ENCODE measurements at regions not wholly inside any gene's neighbourhood (a gene's known extent, or its start where the extent isn't known, plus 50 kb on each side); places are given as distances from the start of the nearest gene placed in this dataset.
A peak's percentile ranks its signal among the peaks of the same experiment; 100 is the strongest.

DNA sequence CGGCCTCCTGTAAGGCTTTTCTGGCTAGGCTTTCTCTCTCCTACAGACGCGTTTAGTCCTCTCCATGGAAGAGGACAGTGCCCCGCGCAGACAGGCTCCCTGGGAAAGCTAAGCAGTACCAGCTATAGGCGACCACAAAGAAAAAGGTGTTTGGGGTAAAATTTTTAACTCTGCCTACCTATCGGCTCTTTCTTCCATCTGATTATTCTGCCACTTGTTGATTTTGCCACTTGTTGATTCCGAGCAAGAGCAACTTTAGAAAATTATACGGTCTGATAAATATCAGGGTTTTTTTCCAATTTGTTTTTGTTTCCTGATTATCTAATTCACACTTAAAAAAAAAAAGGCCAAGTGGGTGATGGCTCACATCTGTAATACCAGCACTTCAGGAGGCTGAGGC, 1600.5 kb upstream of the TENM3 start:
- H3K27me3 ChIP-seq (ENCODE audit: insufficient read depth, low read length, poor library complexity) = no peaks in the 10 kb centered on the region
- no peak overlapping the region for H2AK5ac ChIP-seq (ENCODE audit: low read length)
- H3K4me2 ChIP-seq (ENCODE audit: low read length) = no peak overlapping the region
- no peak overlapping the region for H2BK120ac ChIP-seq (ENCODE audit: low read depth, low read length)
- no peak for DNase-seq
- H3K9ac ChIP-seq (ENCODE audit: low read length) = no peak overlapping the region
- no peak overlapping the region for H3K56ac ChIP-seq (ENCODE audit: low read length)
- no peak overlapping the region for H2BK15ac ChIP-seq (replicated peaks; ENCODE audit: low read depth)
- no CpG with 5 or more reads among the region's 9 CpGs for WGBS (ENCODE audit: extremely low coverage, insufficient coverage, low lambda C conversion rate)
- no peaks in the 10 kb centered on the region for H3K4me1 ChIP-seq (ENCODE audit: control insufficient read depth, low read depth, low read length)
- no peak overlapping the region for H3K4me3 ChIP-seq (ENCODE audit: low read length)
- H4K5ac ChIP-seq (ENCODE audit: low read length) = no peak overlapping the region
- H3K27ac ChIP-seq (ENCODE audit: low read depth, low read length) = no peak overlapping the region
- no peaks in the 10 kb centered on the region for H3K36me3 ChIP-seq (ENCODE audit: control insufficient read depth, insufficient read depth, low read length)
- H4K8ac ChIP-seq (ENCODE audit: low read depth, low read length) = no peak overlapping the region
- no peaks in the 10 kb centered on the region for H3K79me2 ChIP-seq (ENCODE audit: control insufficient read depth, insufficient read depth, low read length)
- H3K23ac ChIP-seq (ENCODE audit: low read length) = no peak overlapping the region
- no peaks in the 10 kb centered on the region for H3K79me1 ChIP-seq (ENCODE audit: low read length)
- H3K4ac ChIP-seq (ENCODE audit: low read depth, low read length) = no peak overlapping the region
- H2BK5ac ChIP-seq (ENCODE audit: low read length) = no peak overlapping the region
- H3K18ac ChIP-seq (ENCODE audit: low read length) = no peak overlapping the region

DNA sequence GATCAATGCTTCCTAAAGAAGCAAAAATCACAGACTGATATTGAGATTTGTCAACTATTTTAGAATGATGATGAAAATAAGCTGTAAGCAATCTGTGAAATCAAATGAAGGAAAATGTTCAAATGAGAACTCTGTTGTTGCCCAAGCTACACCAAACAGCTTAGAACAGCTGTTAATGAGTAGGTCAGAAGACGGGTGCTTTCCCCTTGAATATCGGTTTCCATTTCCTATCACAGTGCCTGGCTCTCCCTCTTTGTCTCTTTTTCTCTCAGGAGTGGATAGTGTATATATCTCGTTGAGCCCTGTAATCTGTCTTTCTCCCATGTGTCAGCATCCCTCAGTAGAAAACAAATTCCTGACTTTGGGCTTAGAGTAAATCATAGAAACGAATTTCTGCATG, 1592.9 kb upstream of the TENM3 start:
- H3K79me1 ChIP-seq (ENCODE audit: low read length) = no peaks in the 10 kb centered on the region
- no peak overlapping the region for H3K23ac ChIP-seq (ENCODE audit: low read length)
- H3K4me1 ChIP-seq (ENCODE audit: control insufficient read depth, low read depth, low read length) = no peaks in the 10 kb centered on the region
- H3K4ac ChIP-seq (ENCODE audit: low read depth, low read length) = no peak overlapping the region
- H3K4me3 ChIP-seq (ENCODE audit: low read length) = no peak overlapping the region
- H3K27me3 ChIP-seq (ENCODE audit: insufficient read depth, low read length, poor library complexity) = no peaks in the 10 kb centered on the region
- H3K18ac ChIP-seq (ENCODE audit: low read length) = no peak overlapping the region
- no peak overlapping the region for H3K27ac ChIP-seq (ENCODE audit: low read depth, low read length)
- H2BK5ac ChIP-seq (ENCODE audit: low read length) = no peak overlapping the region
- H2BK120ac ChIP-seq (ENCODE audit: low read depth, low read length) = no peak overlapping the region
- no peak overlapping the region for H3K56ac ChIP-seq (ENCODE audit: low read length)
- no peak overlapping the region for H3K4me2 ChIP-seq (ENCODE audit: low read length)
- no peak for DNase-seq
- no peaks in the 10 kb centered on the region for H3K36me3 ChIP-seq (ENCODE audit: control insufficient read depth, insufficient read depth, low read length)
- H3K79me2 ChIP-seq (ENCODE audit: control insufficient read depth, insufficient read depth, low read length) = no peaks in the 10 kb centered on the region
- H4K5ac ChIP-seq (ENCODE audit: low read length) = no peak overlapping the region
- no peak overlapping the region for H2AK5ac ChIP-seq (ENCODE audit: low read length)
- no peak overlapping the region for H4K8ac ChIP-seq (ENCODE audit: low read depth, low read length)
- WGBS (ENCODE audit: extremely low coverage, insufficient coverage, low lambda C conversion rate) = no CpG with 5 or more reads among the region's 4 CpGs
- no peak overlapping the region for H2BK15ac ChIP-seq (replicated peaks; ENCODE audit: low read depth)
- H3K9ac ChIP-seq (ENCODE audit: low read length) = no peak overlapping the region

DNA sequence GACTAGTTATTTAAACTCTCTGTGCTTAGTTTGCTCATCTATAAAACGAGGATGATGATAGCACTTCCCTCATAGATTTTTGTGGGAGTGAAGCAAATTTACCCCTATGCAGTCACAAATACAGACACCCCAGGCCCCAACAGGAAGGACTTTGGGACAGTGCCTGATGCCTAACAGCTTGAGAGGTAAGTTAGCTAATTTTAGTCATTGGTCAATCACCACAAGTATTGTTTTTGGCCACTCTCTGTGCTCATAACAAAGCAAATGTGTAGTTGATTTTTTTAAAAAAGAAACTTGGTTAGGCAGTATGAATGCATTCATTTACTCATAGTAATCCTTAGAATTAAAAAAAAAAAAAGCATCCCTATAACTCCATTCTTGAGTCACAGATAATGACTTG, 1590.7 kb upstream of the TENM3 start:
- H3K4me1 ChIP-seq (ENCODE audit: control insufficient read depth, low read depth, low read length) = no peaks in the 10 kb centered on the region
- no CpG with 5 or more reads among the region's 1 CpG for WGBS (ENCODE audit: extremely low coverage, insufficient coverage, low lambda C conversion rate)
- no peak overlapping the region for H3K4ac ChIP-seq (ENCODE audit: low read depth, low read length)
- DNase-seq = no peak
- no peaks in the 10 kb centered on the region for H3K36me3 ChIP-seq (ENCODE audit: control insufficient read depth, insufficient read depth, low read length)
- H3K79me2 ChIP-seq (ENCODE audit: control insufficient read depth, insufficient read depth, low read length) = no peaks in the 10 kb centered on the region
- no peak overlapping the region for H3K27ac ChIP-seq (ENCODE audit: low read depth, low read length)
- no peak overlapping the region for H2BK120ac ChIP-seq (ENCODE audit: low read depth, low read length)
- no peaks in the 10 kb centered on the region for H3K79me1 ChIP-seq (ENCODE audit: low read length)
- no peaks in the 10 kb centered on the region for H3K27me3 ChIP-seq (ENCODE audit: insufficient read depth, low read length, poor library complexity)
- H2AK5ac ChIP-seq (ENCODE audit: low read length) = no peak overlapping the region
- H4K5ac ChIP-seq (ENCODE audit: low read length) = no peak overlapping the region
- H3K23ac ChIP-seq (ENCODE audit: low read length) = no peak overlapping the region
- no peak overlapping the region for H2BK5ac ChIP-seq (ENCODE audit: low read length)
- no peak overlapping the region for H3K56ac ChIP-seq (ENCODE audit: low read length)
- H3K9ac ChIP-seq (ENCODE audit: low read length) = no peak overlapping the region
- no peak overlapping the region for H4K8ac ChIP-seq (ENCODE audit: low read depth, low read length)
- H3K18ac ChIP-seq (ENCODE audit: low read length) = no peak overlapping the region
- H3K4me2 ChIP-seq (ENCODE audit: low read length) = no peak overlapping the region
- no peak overlapping the region for H3K4me3 ChIP-seq (ENCODE audit: low read length)
- no peak overlapping the region for H2BK15ac ChIP-seq (replicated peaks; ENCODE audit: low read depth)

DNA sequence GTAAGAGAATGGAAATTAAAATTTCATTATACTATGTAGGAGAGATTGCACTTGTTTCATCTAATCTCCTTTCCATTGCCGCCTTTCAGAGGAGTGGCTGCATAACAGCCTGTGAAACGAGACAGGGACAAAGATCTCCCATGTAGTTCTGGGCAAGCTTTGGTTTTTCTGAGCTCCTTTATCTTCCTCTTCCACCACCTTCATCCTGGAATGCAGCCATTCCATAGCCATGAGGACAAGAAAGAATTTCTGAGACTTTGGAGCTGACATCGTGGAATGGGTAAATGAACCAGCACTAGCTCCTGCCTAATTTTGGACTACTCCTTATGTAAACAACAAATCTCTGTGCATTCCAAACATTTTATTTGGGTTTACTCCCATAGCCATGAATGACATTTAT, 1587.3 kb upstream of the TENM3 start:
- Histone ChIP-seq H3K36me3 (ENCODE audit: control insufficient read depth, insufficient read depth, low read length) (no peaks in the 10 kb centered on the region), H3K23ac (ENCODE audit: low read length) (no peak overlapping the region), H3K9ac (ENCODE audit: low read length) (no peak overlapping the region), H4K5ac (ENCODE audit: low read length) (no peak overlapping the region), H3K79me1 (ENCODE audit: low read length) (no peaks in the 10 kb centered on the region), H2BK120ac (ENCODE audit: low read depth, low read length) (no peak overlapping the region), H3K4ac (ENCODE audit: low read depth, low read length) (no peak overlapping the region), H2BK15ac (replicated peaks; ENCODE audit: low read depth) (no peak overlapping the region), H3K18ac (ENCODE audit: low read length) (no peak overlapping the region), H3K4me2 (ENCODE audit: low read length) (no peak overlapping the region), H3K56ac (ENCODE audit: low read length) (no peak overlapping the region), H3K4me3 (ENCODE audit: low read length) (no peak overlapping the region), H4K8ac (ENCODE audit: low read depth, low read length) (no peak overlapping the region), H3K27me3 (ENCODE audit: insufficient read depth, low read length, poor library complexity) (no peaks in the 10 kb centered on the region), H2AK5ac (ENCODE audit: low read length) (no peak overlapping the region), H3K27ac (ENCODE audit: low read depth, low read length) (no peak overlapping the region), H3K4me1 (ENCODE audit: control insufficient read depth, low read depth, low read length) (no peaks in the 10 kb centered on the region), H2BK5ac (ENCODE audit: low read length) (no peak overlapping the region), H3K79me2 (ENCODE audit: control insufficient read depth, insufficient read depth, low read length) (no peaks in the 10 kb centered on the region)
- no CpG with 5 or more reads among the region's 3 CpGs for WGBS (ENCODE audit: extremely low coverage, insufficient coverage, low lambda C conversion rate)
- peak; percentile 46 for DNase-seq

DNA sequence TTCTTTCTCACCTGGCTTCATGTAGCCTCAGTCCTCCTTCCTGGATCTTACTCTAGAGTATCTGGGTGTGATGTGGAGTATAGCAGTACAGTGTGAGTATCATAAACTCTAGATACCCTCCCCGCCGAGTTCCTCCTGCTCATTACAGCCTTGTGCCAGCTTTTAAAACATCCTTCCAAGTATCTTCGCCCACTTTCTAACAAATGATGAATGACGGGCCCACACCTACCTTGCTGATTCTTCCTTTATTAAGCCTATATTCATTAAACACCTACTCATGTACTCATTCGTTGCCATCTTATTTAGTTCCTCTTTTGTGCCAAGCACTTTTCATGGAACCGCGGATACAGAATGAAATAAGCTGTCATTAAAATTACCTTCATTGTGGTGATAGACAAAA, 1585.3 kb upstream of the TENM3 start:
- H3K4me1 ChIP-seq (ENCODE audit: control insufficient read depth, low read depth, low read length) = no peaks in the 10 kb centered on the region
- H4K8ac ChIP-seq (ENCODE audit: low read depth, low read length) = no peak overlapping the region
- H3K4me3 ChIP-seq (ENCODE audit: low read length) = no peak overlapping the region
- H3K9ac ChIP-seq (ENCODE audit: low read length) = no peak overlapping the region
- no peak overlapping the region for H3K4me2 ChIP-seq (ENCODE audit: low read length)
- H3K4ac ChIP-seq (ENCODE audit: low read depth, low read length) = no peak overlapping the region
- no peak overlapping the region for H3K18ac ChIP-seq (ENCODE audit: low read length)
- no peak overlapping the region for H2BK120ac ChIP-seq (ENCODE audit: low read depth, low read length)
- H3K56ac ChIP-seq (ENCODE audit: low read length) = no peak overlapping the region
- H2BK5ac ChIP-seq (ENCODE audit: low read length) = no peak overlapping the region
- DNase-seq = no peak
- no peaks in the 10 kb centered on the region for H3K79me1 ChIP-seq (ENCODE audit: low read length)
- H3K27me3 ChIP-seq (ENCODE audit: insufficient read depth, low read length, poor library complexity) = no peaks in the 10 kb centered on the region
- H3K79me2 ChIP-seq (ENCODE audit: control insufficient read depth, insufficient read depth, low read length) = no peaks in the 10 kb centered on the region
- no peaks in the 10 kb centered on the region for H3K36me3 ChIP-seq (ENCODE audit: control insufficient read depth, insufficient read depth, low read length)
- no peak overlapping the region for H3K23ac ChIP-seq (ENCODE audit: low read length)
- H3K27ac ChIP-seq (ENCODE audit: low read depth, low read length) = no peak overlapping the region
- no CpG with 5 or more reads among the region's 7 CpGs for WGBS (ENCODE audit: extremely low coverage, insufficient coverage, low lambda C conversion rate)
- no peak overlapping the region for H2BK15ac ChIP-seq (replicated peaks; ENCODE audit: low read depth)
- H2AK5ac ChIP-seq (ENCODE audit: low read length) = no peak overlapping the region
- H4K5ac ChIP-seq (ENCODE audit: low read length) = no peak overlapping the region

DNA sequence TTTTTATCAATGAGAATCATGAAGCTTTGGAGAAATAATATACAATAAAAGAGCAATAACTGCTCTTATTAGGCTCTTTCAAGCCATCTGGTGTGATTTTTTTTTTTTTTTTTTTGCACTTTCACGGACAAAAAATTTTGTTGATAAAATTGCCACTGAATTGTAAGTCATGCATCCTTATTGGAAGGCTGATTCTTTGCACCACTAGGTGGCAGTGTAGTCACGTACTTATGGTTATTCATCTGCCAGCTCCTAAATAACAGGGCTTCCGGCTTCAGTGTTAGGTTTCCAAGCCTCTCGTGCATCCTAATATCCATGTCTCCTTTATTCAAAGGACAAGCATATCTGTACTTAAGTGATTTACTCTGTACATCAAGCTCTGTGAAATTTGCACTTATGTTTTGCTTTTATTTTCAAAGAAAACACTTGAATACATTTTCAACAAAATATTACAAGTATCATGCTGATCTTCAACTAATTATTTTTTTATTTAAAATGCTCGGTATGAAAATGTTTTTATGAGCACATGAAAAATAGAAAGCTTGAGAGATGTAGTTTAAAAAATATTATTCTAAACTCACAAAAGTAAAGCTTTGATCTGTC, 1578.3 kb upstream of the TENM3 start:
- Histone ChIP-seq H2AK5ac (ENCODE audit: low read length) (no peak overlapping the region), H2BK15ac (replicated peaks; ENCODE audit: low read depth) (no peak overlapping the region), H3K9ac (ENCODE audit: low read length) (no peak overlapping the region), H3K79me2 (ENCODE audit: control insufficient read depth, insufficient read depth, low read length) (no peaks in the 10 kb centered on the region), H3K4me3 (ENCODE audit: low read length) (no peak overlapping the region), H3K4ac (ENCODE audit: low read depth, low read length) (no peak overlapping the region), H3K18ac (ENCODE audit: low read length) (no peak overlapping the region), H4K5ac (ENCODE audit: low read length) (no peak overlapping the region), H3K79me1 (ENCODE audit: low read length) (no peaks in the 10 kb centered on the region), H3K4me1 (ENCODE audit: control insufficient read depth, low read depth, low read length) (no peaks in the 10 kb centered on the region), H2BK5ac (ENCODE audit: low read length) (no peak overlapping the region), H3K23ac (ENCODE audit: low read length) (no peak overlapping the region), H3K4me2 (ENCODE audit: low read length) (no peak overlapping the region), H4K8ac (ENCODE audit: low read depth, low read length) (no peak overlapping the region), H3K27ac (ENCODE audit: low read depth, low read length) (no peak overlapping the region), H3K27me3 (ENCODE audit: insufficient read depth, low read length, poor library complexity) (no peaks in the 10 kb centered on the region), H3K56ac (ENCODE audit: low read length) (no peak overlapping the region), H2BK120ac (ENCODE audit: low read depth, low read length) (no peak overlapping the region), H3K36me3 (ENCODE audit: control insufficient read depth, insufficient read depth, low read length) (no peaks in the 10 kb centered on the region)
- WGBS (ENCODE audit: extremely low coverage, insufficient coverage, low lambda C conversion rate) = no CpG with 5 or more reads among the region's 5 CpGs
- DNase-seq = peak; percentile 86

Measured in mesendoderm (in vitro differentiated cells).